ENCODE measurements at regions not wholly inside any gene's neighbourhood (a gene's known extent, or its start where the extent isn't known, plus 50 kb on each side); places are given as distances from the start of the nearest gene placed in this dataset.

GRCh38 chr19:31974941-31975340, 370.5 kb upstream of the ZNF507 start:
- H3K9me2 ChIP-seq = no peaks in the 10 kb centered on the region
- CTCF ChIA-PET = no interaction called here

GRCh38 chr19:31975461-31975860, 369.9 kb upstream of the ZNF507 start:
- ChIA-PET POLR2A (no interaction called here), CTCF (no interaction called here)
- no peak overlapping the region for H3K27ac ChIP-seq (ENCODE audit: low read depth in 2 of 2, low read length in 1 of 2)
- no peak for DNase-seq
- no peak overlapping the region for H3K9ac ChIP-seq
- H3K4me2 ChIP-seq = no peak overlapping the region
- TF ChIP-seq, protein P1, sequence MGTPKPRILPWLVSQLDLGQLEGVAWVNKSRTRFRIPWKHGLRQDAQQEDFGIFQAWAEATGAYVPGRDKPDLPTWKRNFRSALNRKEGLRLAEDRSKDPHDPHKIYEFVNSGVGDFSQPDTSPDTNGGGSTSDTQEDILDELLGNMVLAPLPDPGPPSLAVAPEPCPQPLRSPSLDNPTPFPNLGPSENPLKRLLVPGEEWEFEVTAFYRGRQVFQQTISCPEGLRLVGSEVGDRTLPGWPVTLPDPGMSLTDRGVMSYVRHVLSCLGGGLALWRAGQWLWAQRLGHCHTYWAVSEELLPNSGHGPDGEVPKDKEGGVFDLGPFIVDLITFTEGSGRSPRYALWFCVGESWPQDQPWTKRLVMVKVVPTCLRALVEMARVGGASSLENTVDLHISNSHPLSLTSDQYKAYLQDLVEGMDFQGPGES (IDR thresholded peaks at IDR 0.05; ENCODE audit: low read depth, low read length) = no peak
- TF ChIP-seq, protein P2, sequence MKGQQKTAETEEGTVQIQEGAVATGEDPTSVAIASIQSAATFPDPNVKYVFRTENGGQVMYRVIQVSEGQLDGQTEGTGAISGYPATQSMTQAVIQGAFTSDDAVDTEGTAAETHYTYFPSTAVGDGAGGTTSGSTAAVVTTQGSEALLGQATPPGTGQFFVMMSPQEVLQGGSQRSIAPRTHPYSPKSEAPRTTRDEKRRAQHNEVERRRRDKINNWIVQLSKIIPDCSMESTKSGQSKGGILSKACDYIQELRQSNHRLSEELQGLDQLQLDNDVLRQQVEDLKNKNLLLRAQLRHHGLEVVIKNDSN (IDR thresholded peaks at IDR 0.05; ENCODE audit: borderline replicate concordance, low read depth) = no peak
- TF ChIP-seq FOXJ3 (CRISPR knock-in tag; IDR thresholded peaks at IDR 0.05) (no peak), CHD2 (IDR thresholded peaks at IDR 0.05; ENCODE audit: low read length, partially characterized antibody) (no peak), RFX5 (IDR thresholded peaks at IDR 0.05; ENCODE audit: low read length) (no peak), GABPA (IDR thresholded peaks at IDR 0.05; ENCODE audit: low read depth) (no peak), PBX3 (IDR thresholded peaks at IDR 0.05) (no peak), POLR2AphosphoS5 (IDR thresholded peaks at IDR 0.05; ENCODE audit: low read depth, low read length) (no peak), EP300 (IDR thresholded peaks at IDR 0.05; ENCODE audit: borderline replicate concordance in 1 of 2, low read depth in 1 of 2, low read length in 1 of 2) (no peak), FOXM1 (IDR thresholded peaks at IDR 0.05; ENCODE audit: low read depth) (no peak), SIN3A (IDR thresholded peaks at IDR 0.05; ENCODE audit: borderline replicate concordance, low read depth, low read length) (no peak), TAF1 (IDR thresholded peaks at IDR 0.05; ENCODE audit: borderline replicate concordance, low read depth, low read length) (no peak), ELF1 (IDR thresholded peaks at IDR 0.05) (no peak), FOSL2 (IDR thresholded peaks at IDR 0.05; ENCODE audit: borderline replicate concordance, low read depth) (no peak), SMC3 (IDR thresholded peaks at IDR 0.05; ENCODE audit: low read depth, low read length) (no peak)
- TF ChIP-seq, protein P3, sequence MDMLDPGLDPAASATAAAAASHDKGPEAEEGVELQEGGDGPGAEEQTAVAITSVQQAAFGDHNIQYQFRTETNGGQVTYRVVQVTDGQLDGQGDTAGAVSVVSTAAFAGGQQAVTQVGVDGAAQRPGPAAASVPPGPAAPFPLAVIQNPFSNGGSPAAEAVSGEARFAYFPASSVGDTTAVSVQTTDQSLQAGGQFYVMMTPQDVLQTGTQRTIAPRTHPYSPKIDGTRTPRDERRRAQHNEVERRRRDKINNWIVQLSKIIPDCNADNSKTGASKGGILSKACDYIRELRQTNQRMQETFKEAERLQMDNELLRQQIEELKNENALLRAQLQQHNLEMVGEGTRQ (IDR thresholded peaks at IDR 0.05; ENCODE audit: borderline replicate concordance, low read depth, low read length) = no peak
- TF ChIP-seq, protein P4, sequence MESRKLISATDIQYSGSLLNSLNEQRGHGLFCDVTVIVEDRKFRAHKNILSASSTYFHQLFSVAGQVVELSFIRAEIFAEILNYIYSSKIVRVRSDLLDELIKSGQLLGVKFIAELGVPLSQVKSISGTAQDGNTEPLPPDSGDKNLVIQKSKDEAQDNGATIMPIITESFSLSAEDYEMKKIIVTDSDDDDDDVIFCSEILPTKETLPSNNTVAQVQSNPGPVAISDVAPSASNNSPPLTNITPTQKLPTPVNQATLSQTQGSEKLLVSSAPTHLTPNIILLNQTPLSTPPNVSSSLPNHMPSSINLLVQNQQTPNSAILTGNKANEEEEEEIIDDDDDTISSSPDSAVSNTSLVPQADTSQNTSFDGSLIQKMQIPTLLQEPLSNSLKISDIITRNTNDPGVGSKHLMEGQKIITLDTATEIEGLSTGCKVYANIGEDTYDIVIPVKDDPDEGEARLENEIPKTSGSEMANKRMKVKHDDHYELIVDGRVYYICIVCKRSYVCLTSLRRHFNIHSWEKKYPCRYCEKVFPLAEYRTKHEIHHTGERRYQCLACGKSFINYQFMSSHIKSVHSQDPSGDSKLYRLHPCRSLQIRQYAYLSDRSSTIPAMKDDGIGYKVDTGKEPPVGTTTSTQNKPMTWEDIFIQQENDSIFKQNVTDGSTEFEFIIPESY (IDR thresholded peaks at IDR 0.05; ENCODE audit: borderline replicate concordance, low read depth) = no peak
- no peaks in the 10 kb centered on the region for H3K9me2 ChIP-seq
- H4K20me1 ChIP-seq (ENCODE audit: insufficient read depth) = no peaks in the 10 kb centered on the region
- no peak overlapping the region for H3K4me3 ChIP-seq (ENCODE audit: low read depth in 2 of 2, low read length in 1 of 2)
- WGBS (ENCODE audit: low lambda C conversion rate) = 27% methylated on average over 4 of the region's 4 CpGs
- no peaks in the 10 kb centered on the region for H3K4me1 ChIP-seq (ENCODE audit: control insufficient read depth in 1 of 2, insufficient read depth in 2 of 2, low read depth in 1 of 2, low read length in 1 of 2)
- H3F3A ChIP-seq (replicated peaks; ENCODE audit: insufficient read depth) = no peaks in the 10 kb centered on the region
- no peaks in the 10 kb centered on the region for H3K36me3 ChIP-seq (replicated peaks in 1 of 2; ENCODE audit: control insufficient read depth in 1 of 2, insufficient read depth in 2 of 2, low read length in 1 of 2)
- no peaks in the 10 kb centered on the region for H3K9me3 ChIP-seq
- no peaks in the 10 kb centered on the region for H3K79me2 ChIP-seq (ENCODE audit: insufficient read depth)
- H3K27me3 ChIP-seq (ENCODE audit: insufficient read depth) = no peaks in the 10 kb centered on the region
- H2AFZ ChIP-seq (ENCODE audit: low read depth) = no peak overlapping the region

More at GRCh38 chr19:31974941-31975340, 370.5 kb upstream of the ZNF507 start:
- Histone ChIP-seq H3K27me3 (ENCODE audit: insufficient read depth) (no peaks in the 10 kb centered on the region), H3K36me3 (replicated peaks in 1 of 2; ENCODE audit: control insufficient read depth in 1 of 2, insufficient read depth in 2 of 2, low read length in 1 of 2) (no peaks in the 10 kb centered on the region), H3K27ac (ENCODE audit: low read depth in 2 of 2, low read length in 1 of 2) (no peak overlapping the region), H2AFZ (ENCODE audit: low read depth) (no peak overlapping the region), H4K20me1 (ENCODE audit: insufficient read depth) (no peaks in the 10 kb centered on the region), H3K79me2 (ENCODE audit: insufficient read depth) (no peaks in the 10 kb centered on the region), H3K9ac (no peak overlapping the region), H3K4me1 (ENCODE audit: control insufficient read depth in 1 of 2, insufficient read depth in 2 of 2, low read depth in 1 of 2, low read length in 1 of 2) (no peaks in the 10 kb centered on the region), H3F3A (replicated peaks; ENCODE audit: insufficient read depth) (no peaks in the 10 kb centered on the region), H3K9me3 (no peaks in the 10 kb centered on the region), H3K4me3 (ENCODE audit: low read depth in 2 of 2, low read length in 1 of 2) (no peak overlapping the region), H3K4me2 (no peak overlapping the region)
- POLR2A ChIA-PET = no interaction called here
- no peak for TF ChIP-seq FOXM1 (IDR thresholded peaks at IDR 0.05; ENCODE audit: low read depth)
- no peak for TF ChIP-seq RFX5 (IDR thresholded peaks at IDR 0.05; ENCODE audit: low read length)
- TF ChIP-seq, protein P3 (IDR thresholded peaks at IDR 0.05; ENCODE audit: borderline replicate concordance, low read depth, low read length) = no peak
- no peak for TF ChIP-seq SIN3A (IDR thresholded peaks at IDR 0.05; ENCODE audit: borderline replicate concordance, low read depth, low read length)
- no peak for TF ChIP-seq YY1 (IDR thresholded peaks at IDR 0.05; ENCODE audit: low read depth)
- 58% methylated on average over 4 of the region's 4 CpGs for WGBS (ENCODE audit: low lambda C conversion rate)
- no peak for DNase-seq

Data from SK-N-SH (cell line).